Muscle of leg (tissue), 3 donors: ENCODE measurements at regions not wholly inside any gene's neighbourhood (a gene's known extent, or its start where the extent isn't known, plus 50 kb on each side); places are given as distances from the start of the nearest gene placed in this dataset.

Source experiments
- DNase-seq: peaks from one replicate; pipeline ENCODE4 v3.0.0; 2013
- H3K27ac ChIP-seq: one replicate; pipeline ENCODE4 v1.5.1; 2013; ENCODE audit warnings: mild to moderate bottlenecking, low read length, control low read depth
- H3K27me3 ChIP-seq: one replicate; pipeline ENCODE4 v1.6.1; 2013; ENCODE audit warnings: low read length; ENCODE audit not compliant: control insufficient read depth, insufficient read depth
- H3K36me3 ChIP-seq: one replicate; pipeline ENCODE4 v1.6.1; 2013; ENCODE audit warnings: low read length; ENCODE audit not compliant: control insufficient read depth, insufficient read depth
- H3K4me1 ChIP-seq: one replicate; pipeline ENCODE4 v1.6.1; 2013; ENCODE audit warnings: low read length; ENCODE audit not compliant: control insufficient read depth, insufficient read depth
- H3K4me3 ChIP-seq: one replicate; pipeline ENCODE4 v1.5.1; 2013; ENCODE audit warnings: low read length, control low read depth
- H3K9me3 ChIP-seq: replicated peaks from 2 replicates; pipeline ENCODE4 v1.6.1; 2013; ENCODE audit warnings: low read depth, low read length; ENCODE audit not compliant: control insufficient read depth
- WGBS: methylation state at CpG from one replicate; pipeline ENCODE4 v1.1.5; 2013; ENCODE audit warnings: missing lambda C conversion rate; ENCODE audit not compliant: insufficient coverage; 5-methylcytosine and 5-hydroxymethylcytosine counted together

DNA sequence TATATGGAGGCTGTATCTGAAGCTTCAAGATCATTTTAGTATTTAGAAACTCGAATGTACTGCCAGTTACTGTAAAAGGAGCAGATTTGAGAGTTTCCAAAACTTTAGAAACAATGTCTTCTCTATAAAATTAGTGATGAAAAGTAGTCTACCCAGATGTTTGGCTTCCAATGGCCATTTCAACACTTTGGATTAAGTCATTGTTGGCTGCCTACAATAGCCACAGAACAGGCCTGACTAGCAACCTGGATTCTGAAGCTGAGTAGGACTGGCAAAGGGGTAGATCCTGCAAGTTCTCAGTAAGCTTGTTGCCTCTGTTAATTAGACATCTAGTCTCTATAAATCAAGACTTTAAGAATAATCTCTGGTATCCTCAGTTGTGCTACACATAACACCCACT is 239.0 kb upstream of the KCNMB2 start:
- H3K4me1 ChIP-seq = no peaks in the 10 kb centered on the region
- no peak overlapping the region for H3K27ac ChIP-seq
- peak; percentile 74 for DNase-seq
- H3K36me3 ChIP-seq = no peaks in the 10 kb centered on the region
- no peak overlapping the region for H3K4me3 ChIP-seq
- no peaks in the 10 kb centered on the region for H3K9me3 ChIP-seq
- WGBS = no CpG with 5 or more reads among the region's 1 CpG
- no peaks in the 10 kb centered on the region for H3K27me3 ChIP-seq

DNA sequence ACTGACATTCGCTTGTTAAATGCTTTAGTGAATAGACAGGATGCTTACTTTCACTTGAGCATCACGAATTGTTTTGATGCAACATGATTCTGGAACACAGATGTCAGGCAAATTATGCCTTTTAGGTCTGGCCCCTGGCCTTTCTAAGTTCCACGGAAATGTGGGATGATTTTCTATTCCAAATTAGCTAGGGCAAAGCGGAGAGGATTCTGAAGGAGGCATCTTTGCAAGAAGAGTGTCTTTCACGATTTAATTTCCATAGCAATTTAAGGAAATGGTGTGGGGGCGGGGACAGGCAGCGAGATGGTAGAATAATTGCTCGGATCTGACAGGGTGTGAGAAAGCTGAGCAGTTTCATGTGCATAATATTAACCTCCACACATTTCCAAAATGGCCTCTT is 238.5 kb upstream of the KCNMB2 start:
- H3K4me3 ChIP-seq = no peak overlapping the region
- no peaks in the 10 kb centered on the region for H3K9me3 ChIP-seq
- H3K27ac ChIP-seq = peak overlapping the region; percentile 15
- no peaks in the 10 kb centered on the region for H3K36me3 ChIP-seq
- H3K4me1 ChIP-seq = no peaks in the 10 kb centered on the region
- H3K27me3 ChIP-seq = no peaks in the 10 kb centered on the region
- DNase-seq = peak; percentile 21
- WGBS = 70% methylated on average over 2 of the region's 8 CpGs

DNA sequence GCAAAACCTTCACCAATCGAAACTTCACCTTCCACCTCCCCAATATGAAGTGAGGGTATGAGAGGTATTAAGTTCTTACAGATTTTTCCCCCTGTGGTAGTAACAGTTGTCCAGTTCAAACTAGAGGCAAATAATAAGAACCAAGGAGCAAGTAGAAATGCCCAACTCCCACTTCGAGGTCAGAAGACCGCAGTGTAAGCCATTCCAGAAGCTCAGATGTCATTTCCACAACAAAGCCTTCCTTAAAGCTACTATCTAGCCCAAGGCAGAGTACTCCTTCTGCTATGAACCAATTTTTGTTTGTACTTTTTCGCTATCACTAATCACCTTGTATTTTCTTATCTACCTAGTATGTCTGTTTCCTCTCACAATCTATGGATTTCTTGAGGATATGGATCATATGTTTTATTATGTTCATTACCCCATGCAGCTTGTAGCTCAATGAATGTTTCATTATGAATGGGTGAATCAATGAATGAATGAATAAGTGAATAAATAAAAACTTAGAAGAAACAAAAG is 235.7 kb upstream of the KCNMB2 start:
- Histone ChIP-seq H3K4me3 (no peak overlapping the region), H3K36me3 (no peaks in the 10 kb centered on the region), H3K27ac (no peak overlapping the region), H3K27me3 (no peaks in the 10 kb centered on the region), H3K4me1 (no peaks in the 10 kb centered on the region), H3K9me3 (no peaks in the 10 kb centered on the region)
- WGBS = 82% methylated on average over 2 of the region's 4 CpGs
- no peak for DNase-seq

DNA sequence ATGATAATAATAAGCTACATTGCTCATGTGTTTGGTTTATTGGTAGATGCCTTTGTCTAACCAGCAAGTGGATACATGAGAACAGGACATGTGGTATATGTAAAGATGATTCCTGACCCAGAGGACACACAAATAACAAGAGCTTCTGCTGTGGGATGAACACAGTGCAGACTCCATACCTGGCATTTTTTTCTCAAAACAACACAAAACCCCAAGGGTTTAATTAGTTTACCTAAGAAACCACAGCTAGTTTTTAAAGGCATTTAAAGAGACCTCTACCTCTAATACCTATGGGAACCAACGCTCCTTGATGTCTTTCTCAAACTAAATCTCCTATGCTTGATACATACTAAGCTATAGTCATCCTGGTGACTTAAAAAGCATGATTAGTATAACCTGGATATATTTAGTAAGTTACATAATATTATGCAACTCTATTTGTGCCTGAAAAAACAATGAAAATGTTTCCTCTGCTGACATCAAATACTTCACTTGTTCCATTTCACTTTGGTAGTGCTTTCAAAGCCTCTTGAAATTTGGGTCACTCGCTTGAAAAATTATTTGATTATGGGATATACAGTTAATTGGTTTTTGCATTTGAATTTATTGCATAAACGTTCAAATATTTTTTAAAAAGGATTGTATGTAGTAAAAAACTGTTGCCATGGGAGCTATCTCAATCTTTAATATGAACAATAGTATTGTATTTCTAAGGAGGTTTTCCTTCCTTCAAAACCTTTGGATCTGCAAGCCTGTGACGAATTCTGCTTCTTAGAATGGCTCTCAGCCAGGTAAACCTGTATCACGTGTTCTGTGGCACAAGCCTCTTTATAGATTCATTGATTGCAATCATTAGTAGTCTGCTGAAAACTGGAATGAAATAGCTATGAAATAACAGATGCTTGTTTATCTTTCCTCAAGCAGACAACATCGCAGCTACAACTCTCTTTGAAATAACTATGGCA is 233.0 kb upstream of the KCNMB2 start:
- no peak for DNase-seq
- Histone ChIP-seq H3K4me1 (no peaks in the 10 kb centered on the region), H3K36me3 (no peaks in the 10 kb centered on the region), H3K9me3 (no peaks in the 10 kb centered on the region), H3K4me3 (no peak overlapping the region), H3K27me3 (no peaks in the 10 kb centered on the region), H3K27ac (no peak overlapping the region)
- no CpG with 5 or more reads among the region's 6 CpGs for WGBS

- no CpG with 5 or more reads among the region's 1 CpG for WGBS
- no peak overlapping the region for H3K27ac ChIP-seq
- no peak overlapping the region for H3K4me3 ChIP-seq
- no peaks in the 10 kb centered on the region for H3K9me3 ChIP-seq
- no peaks in the 10 kb centered on the region for H3K36me3 ChIP-seq
- no peaks in the 10 kb centered on the region for H3K4me1 ChIP-seq
- no peaks in the 10 kb centered on the region for H3K27me3 ChIP-seq
- DNase-seq = no peak
Observed at GRCh38 chr3:178304758-178305467, 231.3 kb upstream of the KCNMB2 start.

DNA sequence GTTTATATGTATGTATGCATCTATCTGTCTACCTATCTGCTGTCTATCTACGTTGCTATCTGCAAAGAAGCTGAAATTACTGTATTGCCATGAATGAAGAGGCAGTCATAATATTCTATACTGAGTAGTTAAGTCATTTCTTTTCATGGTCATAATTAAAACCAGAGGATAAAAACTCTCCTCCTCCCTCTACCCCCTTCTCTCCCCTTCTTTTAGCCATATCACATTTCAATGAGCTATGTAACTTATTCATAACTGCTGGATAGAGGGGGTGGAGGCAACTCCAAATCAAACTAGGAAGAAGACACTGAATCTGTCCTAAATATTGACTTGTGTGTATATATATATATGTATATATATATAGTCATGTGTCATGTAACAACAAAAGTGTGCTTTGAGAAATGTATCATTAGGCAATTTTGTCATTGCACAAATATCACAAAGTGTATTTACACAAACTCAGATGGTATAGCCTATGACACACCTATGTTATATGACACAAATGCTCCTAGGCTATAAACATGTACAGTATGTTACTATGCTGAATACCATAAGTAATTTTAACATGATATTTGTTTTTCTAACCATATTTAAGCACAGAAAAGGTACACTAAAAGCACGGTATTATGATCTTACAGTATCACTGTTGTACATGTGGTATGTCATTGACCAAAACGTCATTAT is 229.7 kb upstream of the KCNMB2 start:
- H3K4me1 ChIP-seq = no peaks in the 10 kb centered on the region
- no CpG with 5 or more reads among the region's 3 CpGs for WGBS
- H3K27me3 ChIP-seq = no peaks in the 10 kb centered on the region
- H3K9me3 ChIP-seq = no peaks in the 10 kb centered on the region
- DNase-seq = no peak
- H3K36me3 ChIP-seq = no peaks in the 10 kb centered on the region
- H3K4me3 ChIP-seq = no peak overlapping the region
- no peak overlapping the region for H3K27ac ChIP-seq

DNA sequence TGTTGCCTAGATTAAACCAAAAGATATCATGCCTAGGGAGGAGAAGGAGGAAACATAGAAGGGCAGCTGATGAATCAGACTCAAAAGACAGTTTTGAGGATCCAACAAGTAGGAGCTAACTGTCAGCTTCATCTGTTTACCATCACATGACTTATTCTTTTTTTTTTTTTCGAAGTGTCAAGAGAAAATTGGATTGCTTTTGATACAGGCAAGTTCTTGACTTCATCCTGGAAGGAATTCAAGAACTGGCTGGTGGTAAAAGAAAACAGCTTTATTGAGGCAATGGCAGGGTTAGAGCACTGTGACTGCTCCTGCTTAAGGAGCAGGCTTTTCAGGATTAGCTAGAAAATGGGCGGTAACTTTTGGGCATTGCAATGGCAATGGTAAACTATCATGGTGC is 227.5 kb upstream of the KCNMB2 start:
- Histone ChIP-seq H3K36me3 (no peaks in the 10 kb centered on the region), H3K27me3 (no peaks in the 10 kb centered on the region), H3K27ac (no peak overlapping the region), H3K4me3 (no peak overlapping the region), H3K4me1 (no peaks in the 10 kb centered on the region), H3K9me3 (no peaks in the 10 kb centered on the region)
- no peak for DNase-seq
- WGBS = no CpG with 5 or more reads among the region's 2 CpGs

DNA sequence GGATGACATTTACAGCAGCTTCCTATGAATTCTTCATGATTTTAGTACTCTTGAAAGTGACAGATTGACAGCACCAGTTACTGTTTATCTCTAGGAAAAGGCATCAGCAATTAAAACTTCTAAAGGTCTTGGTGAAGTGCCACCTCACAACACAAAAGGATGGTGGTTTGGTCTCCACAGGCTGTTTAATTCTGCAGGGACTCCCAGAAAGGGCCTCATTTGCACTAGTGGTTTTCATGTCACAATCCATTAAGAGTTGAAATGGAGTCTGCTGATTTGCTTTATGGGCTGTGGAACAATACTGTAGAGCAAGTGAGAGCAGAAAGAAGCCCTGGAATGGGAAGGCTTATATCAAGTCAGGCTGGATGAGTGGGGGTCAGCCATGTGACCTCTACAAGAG is 225.3 kb upstream of the KCNMB2 start:
- Histone ChIP-seq H3K4me3 (no peak overlapping the region), H3K36me3 (no peaks in the 10 kb centered on the region), H3K4me1 (no peaks in the 10 kb centered on the region), H3K27me3 (no peaks in the 10 kb centered on the region), H3K27ac (no peak overlapping the region), H3K9me3 (peaks cover under 1% of the 10 kb centered on the region)
- no peak for DNase-seq

DNA sequence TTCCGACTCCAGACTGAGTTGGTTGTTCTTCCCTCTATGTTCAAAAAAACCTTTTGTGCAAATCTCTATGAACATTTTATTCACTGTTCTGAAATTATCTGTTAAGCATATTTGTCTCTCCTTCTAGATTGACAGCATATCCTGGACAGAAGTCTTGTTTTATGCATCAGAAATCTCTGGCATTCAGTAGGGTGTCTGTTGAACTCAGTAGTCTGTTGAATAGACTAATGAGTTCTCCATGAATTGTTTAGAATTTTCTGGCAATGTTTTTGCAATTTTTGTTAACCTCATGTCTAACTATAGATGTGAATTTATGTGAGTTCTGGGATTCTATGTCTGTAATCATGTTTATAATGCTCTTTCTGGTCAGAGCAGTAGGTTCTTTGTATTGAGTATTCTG is 222.5 kb upstream of the KCNMB2 start:
- WGBS = no CpG with 5 or more reads among the region's 1 CpG
- H3K36me3 ChIP-seq = no peaks in the 10 kb centered on the region
- no peak overlapping the region for H3K27ac ChIP-seq
- DNase-seq = peak; percentile 65
- peaks cover 2% of the 10 kb centered on the region for H3K9me3 ChIP-seq
- no peaks in the 10 kb centered on the region for H3K4me1 ChIP-seq
- H3K27me3 ChIP-seq = no peaks in the 10 kb centered on the region
- H3K4me3 ChIP-seq = no peak overlapping the region

DNA sequence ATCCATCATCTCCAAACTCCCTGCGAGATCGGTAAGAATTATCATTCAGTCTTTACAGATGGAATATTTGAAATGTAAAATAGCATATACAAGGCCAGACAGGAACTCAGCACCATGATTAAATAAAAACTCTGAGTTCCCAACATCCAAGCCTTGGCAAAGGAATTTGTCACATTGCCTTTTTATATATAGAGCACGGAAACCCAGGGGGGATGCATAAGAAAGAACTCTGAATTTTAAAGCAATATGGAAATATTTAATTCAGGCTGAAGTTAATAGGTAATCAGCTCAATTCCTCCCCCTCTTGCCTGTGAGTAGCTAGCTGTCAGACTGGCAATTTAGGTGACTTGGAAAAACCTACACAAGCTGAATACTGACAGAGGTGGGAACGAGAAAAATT is 217.9 kb upstream of the KCNMB2 start:
- peaks cover 21% of the 10 kb centered on the region for H3K4me1 ChIP-seq
- H3K9me3 ChIP-seq = peaks cover 2% of the 10 kb centered on the region
- no peaks in the 10 kb centered on the region for H3K27me3 ChIP-seq
- no peaks in the 10 kb centered on the region for H3K36me3 ChIP-seq
- peak; percentile 92 for DNase-seq
- no peak overlapping the region for H3K4me3 ChIP-seq
- peak overlapping the region; percentile 45 for H3K27ac ChIP-seq
- no CpG with 5 or more reads among the region's 4 CpGs for WGBS
